ENCODE measurements at regions not wholly inside any gene's neighbourhood (a gene's known extent, or its start where the extent isn't known, plus 50 kb on each side); places are given as distances from the start of the nearest gene placed in this dataset.
A peak's percentile ranks its signal among the peaks of the same experiment; 100 is the strongest.

- no peak overlapping the region for H3K4me3 ChIP-seq (ENCODE audit: low read depth, low read length)
- H3K27me3 ChIP-seq (ENCODE audit: control insufficient read depth, insufficient read depth, low read length), result no peaks in the 10 kb centered on the region
- H3K9me3 ChIP-seq (ENCODE audit: control insufficient read depth, insufficient read depth, low read length), result no peaks in the 10 kb centered on the region
- no peaks in the 10 kb centered on the region for H3K36me3 ChIP-seq (ENCODE audit: control insufficient read depth, insufficient read depth, low read length)
- H3K27ac ChIP-seq (ENCODE audit: low read depth, low read length), result no peak overlapping the region
- no peaks in the 10 kb centered on the region for H3K4me1 ChIP-seq (ENCODE audit: control insufficient read depth, insufficient read depth, low read length)
- DNase-seq (ENCODE audit: low read depth in 4 of 6, low spot score in 6 of 6), result no peak
- no CpG with 5 or more reads among the region's 2 CpGs for WGBS (ENCODE audit: insufficient coverage)
Observed at GRCh38 chr5:92653730-92654461, 927.1 kb downstream of the NR2F1-AS1 start.

DNA sequence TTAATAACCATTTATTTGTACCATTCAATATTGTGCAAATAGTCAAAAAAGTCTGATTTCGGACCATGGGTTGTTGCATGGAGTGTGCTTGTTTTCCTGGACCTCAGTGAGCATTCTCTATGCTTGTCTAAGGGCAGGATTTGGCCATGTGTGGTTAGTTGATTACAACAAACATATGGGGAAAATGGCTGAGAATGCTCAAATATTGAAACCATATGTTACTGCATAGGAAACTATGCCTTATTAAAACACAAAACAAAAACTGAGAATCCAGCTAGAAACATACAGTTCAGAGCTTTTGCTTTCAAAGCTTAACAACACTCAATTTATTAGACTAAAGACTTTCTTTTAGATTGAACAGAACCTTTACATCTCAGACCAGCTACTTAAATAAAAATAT, 928.3 kb downstream of the NR2F1-AS1 start:
- no peak for DNase-seq (ENCODE audit: low read depth in 4 of 6, low spot score in 6 of 6)
- WGBS (ENCODE audit: insufficient coverage), result 100% methylated on average over 1 of the region's 1 CpG
- H3K27ac ChIP-seq (ENCODE audit: low read depth, low read length), result no peak overlapping the region
- no peak overlapping the region for H3K4me3 ChIP-seq (ENCODE audit: low read depth, low read length)
- H3K27me3 ChIP-seq (ENCODE audit: control insufficient read depth, insufficient read depth, low read length), result no peaks in the 10 kb centered on the region
- H3K4me1 ChIP-seq (ENCODE audit: control insufficient read depth, insufficient read depth, low read length), result no peaks in the 10 kb centered on the region
- peaks cover 2% of the 10 kb centered on the region for H3K9me3 ChIP-seq (ENCODE audit: control insufficient read depth, insufficient read depth, low read length)
- no peaks in the 10 kb centered on the region for H3K36me3 ChIP-seq (ENCODE audit: control insufficient read depth, insufficient read depth, low read length)

- 58% methylated on average over 1 of the region's 4 CpGs for WGBS (ENCODE audit: insufficient coverage)
- no peak for DNase-seq (ENCODE audit: low read depth in 4 of 6, low spot score in 6 of 6)
Observed at GRCh38 chr5:92644266-92644886, 936.6 kb downstream of the NR2F1-AS1 start.

DNA sequence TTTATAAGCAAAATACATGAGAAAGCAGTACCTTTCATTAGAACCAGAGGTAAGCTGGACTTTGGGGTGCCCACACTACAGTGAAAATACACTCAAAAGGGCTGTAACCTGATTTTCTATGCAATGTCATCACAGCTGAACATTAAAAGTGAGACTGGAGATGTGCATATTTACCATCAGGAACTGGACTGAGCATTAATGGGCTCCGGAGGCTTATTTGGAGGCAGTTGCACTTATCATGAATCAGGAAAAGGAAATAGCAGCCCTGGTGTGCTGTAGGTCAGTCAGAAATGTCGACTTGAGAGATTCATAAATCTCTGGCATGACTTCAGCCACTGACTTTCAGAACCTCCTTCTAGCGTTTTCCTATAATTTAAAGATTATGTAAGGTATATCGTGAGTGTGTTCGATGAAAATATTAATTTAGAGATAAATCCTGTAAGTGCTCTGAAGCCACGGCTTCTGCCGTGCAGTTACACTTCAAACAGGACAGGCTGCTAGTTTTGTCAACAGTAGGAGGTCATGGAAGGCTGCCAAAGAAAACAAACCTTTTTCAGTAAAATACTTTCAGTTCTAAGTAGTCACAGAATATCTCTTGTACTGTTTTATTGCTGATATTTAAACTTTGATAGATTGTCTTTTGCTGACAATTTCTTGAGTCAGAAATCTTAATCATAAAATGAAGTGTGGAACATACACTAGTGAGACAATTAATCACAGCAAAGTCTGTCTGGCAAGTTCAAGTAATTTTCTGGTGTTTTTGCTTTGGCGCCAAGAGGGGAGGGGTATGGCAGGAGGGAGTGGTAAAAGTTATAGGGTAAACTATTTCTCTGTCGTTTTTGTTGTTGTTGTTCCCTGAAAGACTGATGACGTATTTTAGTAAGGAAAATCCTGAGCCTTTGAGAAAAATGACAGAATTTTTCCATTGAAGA, 939.7 kb downstream of the NR2F1-AS1 start:
- WGBS (ENCODE audit: insufficient coverage), result 11% methylated on average over 3 of the region's 10 CpGs
- Histone ChIP-seq H3K36me3 (ENCODE audit: control insufficient read depth, insufficient read depth, low read length) (no peaks in the 10 kb centered on the region), H3K27me3 (ENCODE audit: control insufficient read depth, insufficient read depth, low read length) (no peaks in the 10 kb centered on the region), H3K4me1 (ENCODE audit: control insufficient read depth, insufficient read depth, low read length) (no peaks in the 10 kb centered on the region), H3K27ac (ENCODE audit: low read depth, low read length) (peak overlapping the region; percentile 83), H3K9me3 (ENCODE audit: control insufficient read depth, insufficient read depth, low read length) (no peaks in the 10 kb centered on the region), H3K4me3 (ENCODE audit: low read depth, low read length) (peak overlapping the region; percentile 29)
- DNase-seq (ENCODE audit: low read depth in 4 of 6, low spot score in 6 of 6), result peak; percentile 29 to 80 (median 50)

More at GRCh38 chr5:92644266-92644886, 936.6 kb downstream of the NR2F1-AS1 start:
- Histone ChIP-seq H3K27ac (ENCODE audit: low read depth, low read length) (no peak overlapping the region), H3K4me3 (ENCODE audit: low read depth, low read length) (no peak overlapping the region), H3K27me3 (ENCODE audit: control insufficient read depth, insufficient read depth, low read length) (no peaks in the 10 kb centered on the region), H3K4me1 (ENCODE audit: control insufficient read depth, insufficient read depth, low read length) (no peaks in the 10 kb centered on the region), H3K9me3 (ENCODE audit: control insufficient read depth, insufficient read depth, low read length) (peaks cover 2% of the 10 kb centered on the region), H3K36me3 (ENCODE audit: control insufficient read depth, insufficient read depth, low read length) (no peaks in the 10 kb centered on the region)

GRCh38 chr5:92640340-92640739, 940.7 kb downstream of the NR2F1-AS1 start:
- H3K27me3 ChIP-seq (ENCODE audit: control insufficient read depth, insufficient read depth, low read length), result no peaks in the 10 kb centered on the region
- peak overlapping the region; percentile 83 for H3K27ac ChIP-seq (ENCODE audit: low read depth, low read length)
- no peaks in the 10 kb centered on the region for H3K9me3 ChIP-seq (ENCODE audit: control insufficient read depth, insufficient read depth, low read length)
- no peak overlapping the region for H3K4me3 ChIP-seq (ENCODE audit: low read depth, low read length)
- no peak for DNase-seq (ENCODE audit: low read depth in 4 of 6, low spot score in 6 of 6)
- no peaks in the 10 kb centered on the region for H3K36me3 ChIP-seq (ENCODE audit: control insufficient read depth, insufficient read depth, low read length)
- WGBS (ENCODE audit: insufficient coverage), result 17% methylated on average over 1 of the region's 3 CpGs
- H3K4me1 ChIP-seq (ENCODE audit: control insufficient read depth, insufficient read depth, low read length), result no peaks in the 10 kb centered on the region

DNA sequence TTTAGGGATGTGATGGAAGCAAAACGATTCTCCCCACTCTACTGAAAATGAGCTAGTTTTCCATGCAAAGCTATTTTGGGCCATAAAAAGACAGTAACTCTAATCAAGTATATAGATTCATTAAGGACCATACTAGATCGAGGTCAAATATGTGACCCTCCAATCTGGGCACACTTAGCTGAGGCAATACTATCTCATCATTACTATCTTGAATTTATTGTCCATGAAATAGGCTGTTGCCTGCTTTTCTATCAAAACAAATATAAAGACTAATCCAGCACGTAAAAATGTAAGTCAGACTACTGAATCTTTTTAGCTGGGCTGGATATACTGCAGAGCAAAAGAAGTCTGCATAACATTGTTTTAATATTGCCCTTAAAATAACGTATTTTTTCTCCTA, 943.1 kb downstream of the NR2F1-AS1 start:
- WGBS (ENCODE audit: insufficient coverage), result no CpG with 5 or more reads among the region's 4 CpGs
- H3K36me3 ChIP-seq (ENCODE audit: control insufficient read depth, insufficient read depth, low read length), result no peaks in the 10 kb centered on the region
- no peak for DNase-seq (ENCODE audit: low read depth in 4 of 6, low spot score in 6 of 6)
- H3K4me3 ChIP-seq (ENCODE audit: low read depth, low read length), result no peak overlapping the region
- no peaks in the 10 kb centered on the region for H3K4me1 ChIP-seq (ENCODE audit: control insufficient read depth, insufficient read depth, low read length)
- no peaks in the 10 kb centered on the region for H3K27me3 ChIP-seq (ENCODE audit: control insufficient read depth, insufficient read depth, low read length)
- H3K9me3 ChIP-seq (ENCODE audit: control insufficient read depth, insufficient read depth, low read length), result no peaks in the 10 kb centered on the region
- H3K27ac ChIP-seq (ENCODE audit: low read depth, low read length), result no peak overlapping the region

DNA sequence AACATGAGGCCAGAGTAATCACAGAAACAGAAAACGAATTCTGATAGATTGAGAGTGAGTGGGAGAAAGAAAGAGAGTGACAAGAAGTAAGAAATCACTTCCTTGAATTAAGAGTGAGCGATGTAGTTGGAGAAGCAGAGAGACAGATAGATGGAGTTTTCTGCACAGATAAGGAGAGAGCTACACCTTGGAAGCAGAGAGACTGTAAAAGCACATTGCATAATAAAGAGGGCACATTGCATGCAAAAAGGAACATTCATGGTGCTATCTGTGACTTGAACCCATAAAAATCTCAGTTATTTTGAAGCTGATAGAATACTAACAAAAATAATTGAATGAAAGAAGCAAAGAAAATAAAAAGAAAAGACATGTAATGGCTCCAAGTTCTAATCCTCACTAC, 943.8 kb downstream of the NR2F1-AS1 start:
- H3K36me3 ChIP-seq (ENCODE audit: control insufficient read depth, insufficient read depth, low read length), result no peaks in the 10 kb centered on the region
- 85% methylated on average over 2 of the region's 2 CpGs for WGBS (ENCODE audit: insufficient coverage)
- H3K4me1 ChIP-seq (ENCODE audit: control insufficient read depth, insufficient read depth, low read length), result no peaks in the 10 kb centered on the region

DNA sequence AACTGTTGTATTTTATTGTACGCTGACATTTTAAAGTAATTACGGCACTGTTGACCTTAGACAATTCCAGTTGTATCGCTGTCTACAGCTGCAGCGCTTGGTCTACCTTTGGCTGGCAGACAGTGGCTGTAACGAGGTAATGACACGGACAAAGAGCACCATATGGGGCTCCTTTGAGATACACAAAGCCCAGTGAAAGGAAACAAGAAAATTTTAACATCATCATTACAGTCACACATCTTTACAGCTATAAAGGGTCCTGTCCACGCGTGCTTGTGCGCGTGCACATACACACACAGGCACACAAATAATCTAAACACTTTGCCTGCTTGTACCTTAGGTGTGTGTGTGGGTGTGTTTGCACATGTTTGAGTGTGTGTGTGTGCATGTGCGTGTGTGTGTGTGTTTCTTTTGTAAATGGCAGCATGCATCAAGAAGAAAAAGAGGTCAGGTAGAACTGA, 946.0 kb downstream of the NR2F1-AS1 start:
- no peaks in the 10 kb centered on the region for H3K9me3 ChIP-seq (ENCODE audit: control insufficient read depth, insufficient read depth, low read length)
- H3K4me3 ChIP-seq (ENCODE audit: low read depth, low read length), result no peak overlapping the region
- no peaks in the 10 kb centered on the region for H3K4me1 ChIP-seq (ENCODE audit: control insufficient read depth, insufficient read depth, low read length)
- 66% methylated on average over 7 of the region's 11 CpGs for WGBS (ENCODE audit: insufficient coverage)
- no peaks in the 10 kb centered on the region for H3K36me3 ChIP-seq (ENCODE audit: control insufficient read depth, insufficient read depth, low read length)
- H3K27me3 ChIP-seq (ENCODE audit: control insufficient read depth, insufficient read depth, low read length), result no peaks in the 10 kb centered on the region
- no peak overlapping the region for H3K27ac ChIP-seq (ENCODE audit: low read depth, low read length)
- DNase-seq (ENCODE audit: low read depth in 4 of 6, low spot score in 6 of 6), result no peak

More for the DNA sequence above, 943.8 kb downstream of the NR2F1-AS1 start:
- DNase-seq (ENCODE audit: low read depth in 4 of 6, low spot score in 6 of 6), result no peak
- Histone ChIP-seq H3K9me3 (ENCODE audit: control insufficient read depth, insufficient read depth, low read length) (no peaks in the 10 kb centered on the region), H3K27me3 (ENCODE audit: control insufficient read depth, insufficient read depth, low read length) (no peaks in the 10 kb centered on the region), H3K27ac (ENCODE audit: low read depth, low read length) (no peak overlapping the region), H3K4me3 (ENCODE audit: low read depth, low read length) (no peak overlapping the region)

DNA sequence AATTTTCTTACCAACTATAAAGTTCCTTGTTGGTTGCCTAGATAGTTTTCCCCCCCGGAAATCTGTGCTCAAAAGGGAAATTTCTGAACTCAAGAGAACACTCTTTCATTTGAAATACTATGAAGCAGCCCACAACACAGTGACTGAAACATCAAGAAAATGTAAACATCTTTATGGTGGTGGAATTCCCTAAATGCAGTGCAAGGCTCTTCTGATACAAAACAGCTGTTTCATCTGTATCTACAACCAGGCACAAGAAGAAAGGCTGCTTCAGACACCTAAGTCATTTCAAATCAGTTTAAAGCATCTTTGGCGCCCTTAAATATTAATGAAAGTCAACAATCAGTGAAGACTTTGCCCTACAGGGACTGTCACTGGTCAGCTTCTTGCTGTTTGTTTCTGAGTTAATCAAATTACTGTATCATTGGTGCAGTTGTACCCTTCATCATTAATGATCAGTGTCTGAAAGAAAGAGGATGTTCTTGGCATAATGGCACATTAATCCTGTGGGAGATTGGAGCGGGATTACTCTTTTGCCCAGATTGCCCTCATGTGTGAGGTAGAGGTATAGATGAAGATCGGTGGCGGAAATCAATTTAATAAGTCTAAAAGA, 947.0 kb downstream of the NR2F1-AS1 start:
- Histone ChIP-seq H3K36me3 (ENCODE audit: control insufficient read depth, insufficient read depth, low read length) (no peaks in the 10 kb centered on the region), H3K4me3 (ENCODE audit: low read depth, low read length) (no peak overlapping the region), H3K4me1 (ENCODE audit: control insufficient read depth, insufficient read depth, low read length) (no peaks in the 10 kb centered on the region), H3K9me3 (ENCODE audit: control insufficient read depth, insufficient read depth, low read length) (no peaks in the 10 kb centered on the region), H3K27ac (ENCODE audit: low read depth, low read length) (no peak overlapping the region), H3K27me3 (ENCODE audit: control insufficient read depth, insufficient read depth, low read length) (no peaks in the 10 kb centered on the region)
- DNase-seq (ENCODE audit: low read depth in 4 of 6, low spot score in 6 of 6), result no peak
- WGBS (ENCODE audit: insufficient coverage), result 86% methylated on average over 4 of the region's 5 CpGs
